ENCODE measurements at regions not wholly inside any gene's neighbourhood (a gene's known extent, or its start where the extent isn't known, plus 50 kb on each side); places are given as distances from the start of the nearest gene placed in this dataset.

GRCh38 chr12:111201036-111201435, 167.9 kb downstream of the PHETA1 start:
- H3K9ac ChIP-seq (ENCODE audit: low read depth, low read length), result no peak overlapping the region
- no peaks in the 10 kb centered on the region for H3K4me1 ChIP-seq (ENCODE audit: control insufficient read depth, insufficient read depth, low read length)
- H3K36me3 ChIP-seq (ENCODE audit: control insufficient read depth, insufficient read depth, low read length), result no peaks in the 10 kb centered on the region
- H3K4me3 ChIP-seq (ENCODE audit: low read depth, low read length), result no peak overlapping the region
- H3K27me3 ChIP-seq (ENCODE audit: control insufficient read depth, insufficient read depth, low read length), result no peaks in the 10 kb centered on the region
- H3K9me3 ChIP-seq (ENCODE audit: control insufficient read depth, insufficient read depth, low read length), result no peaks in the 10 kb centered on the region

- Histone ChIP-seq H3K4me3 (ENCODE audit: low read depth, low read length) (no peak overlapping the region), H3K36me3 (ENCODE audit: control insufficient read depth, insufficient read depth, low read length) (no peaks in the 10 kb centered on the region), H3K4me1 (ENCODE audit: control insufficient read depth, insufficient read depth, low read length) (peaks cover 5% of the 10 kb centered on the region), H3K9ac (ENCODE audit: low read depth, low read length) (no peak overlapping the region), H3K27me3 (ENCODE audit: control insufficient read depth, insufficient read depth, low read length) (no peaks in the 10 kb centered on the region), H3K9me3 (ENCODE audit: control insufficient read depth, insufficient read depth, low read length) (no peaks in the 10 kb centered on the region)
These were observed 171.4 kb downstream of the PHETA1 start for GRCh38 chr12:111197376-111197944.

- Histone ChIP-seq H3K4me1 (ENCODE audit: control insufficient read depth, insufficient read depth, low read length) (peaks cover 7% of the 10 kb centered on the region), H3K9ac (ENCODE audit: low read depth, low read length) (no peak overlapping the region), H3K27me3 (ENCODE audit: control insufficient read depth, insufficient read depth, low read length) (no peaks in the 10 kb centered on the region), H3K9me3 (ENCODE audit: control insufficient read depth, insufficient read depth, low read length) (no peaks in the 10 kb centered on the region), H3K4me3 (ENCODE audit: low read depth, low read length) (no peak overlapping the region), H3K36me3 (ENCODE audit: control insufficient read depth, insufficient read depth, low read length) (no peaks in the 10 kb centered on the region)
These were observed 172.4 kb downstream of the PHETA1 start for GRCh38 chr12:111196532-111196931.

GRCh38 chr12:111195316-111195715, 173.6 kb downstream of the PHETA1 start:
- Histone ChIP-seq H3K9ac (ENCODE audit: low read depth, low read length) (no peak overlapping the region), H3K4me3 (ENCODE audit: low read depth, low read length) (no peak overlapping the region), H3K9me3 (ENCODE audit: control insufficient read depth, insufficient read depth, low read length) (no peaks in the 10 kb centered on the region), H3K27me3 (ENCODE audit: control insufficient read depth, insufficient read depth, low read length) (no peaks in the 10 kb centered on the region), H3K4me1 (ENCODE audit: control insufficient read depth, insufficient read depth, low read length) (peaks cover 7% of the 10 kb centered on the region), H3K36me3 (ENCODE audit: control insufficient read depth, insufficient read depth, low read length) (no peaks in the 10 kb centered on the region)

- H3K27me3 ChIP-seq (ENCODE audit: control insufficient read depth, insufficient read depth, low read length), result no peaks in the 10 kb centered on the region
- peaks cover 7% of the 10 kb centered on the region for H3K4me1 ChIP-seq (ENCODE audit: control insufficient read depth, insufficient read depth, low read length)
- no peaks in the 10 kb centered on the region for H3K9me3 ChIP-seq (ENCODE audit: control insufficient read depth, insufficient read depth, low read length)
- no peak overlapping the region for H3K4me3 ChIP-seq (ENCODE audit: low read depth, low read length)
- no peaks in the 10 kb centered on the region for H3K36me3 ChIP-seq (ENCODE audit: control insufficient read depth, insufficient read depth, low read length)
- no peak overlapping the region for H3K9ac ChIP-seq (ENCODE audit: low read depth, low read length)
These were observed 174.2 kb downstream of the PHETA1 start for GRCh38 chr12:111194703-111195051.

GRCh38 chr12:111193977-111194702, 174.8 kb downstream of the PHETA1 start:
- Histone ChIP-seq H3K9me3 (ENCODE audit: control insufficient read depth, insufficient read depth, low read length) (no peaks in the 10 kb centered on the region), H3K27me3 (ENCODE audit: control insufficient read depth, insufficient read depth, low read length) (no peaks in the 10 kb centered on the region), H3K36me3 (ENCODE audit: control insufficient read depth, insufficient read depth, low read length) (no peaks in the 10 kb centered on the region), H3K4me3 (ENCODE audit: low read depth, low read length) (no peak overlapping the region), H3K9ac (ENCODE audit: low read depth, low read length) (no peak overlapping the region), H3K4me1 (ENCODE audit: control insufficient read depth, insufficient read depth, low read length) (peaks cover 7% of the 10 kb centered on the region)

- Histone ChIP-seq H3K36me3 (ENCODE audit: control insufficient read depth, insufficient read depth, low read length) (no peaks in the 10 kb centered on the region), H3K4me3 (ENCODE audit: low read depth, low read length) (no peak overlapping the region), H3K27me3 (ENCODE audit: control insufficient read depth, insufficient read depth, low read length) (no peaks in the 10 kb centered on the region), H3K4me1 (ENCODE audit: control insufficient read depth, insufficient read depth, low read length) (peaks cover 7% of the 10 kb centered on the region), H3K9ac (ENCODE audit: low read depth, low read length) (no peak overlapping the region), H3K9me3 (ENCODE audit: control insufficient read depth, insufficient read depth, low read length) (no peaks in the 10 kb centered on the region)
These were observed 175.4 kb downstream of the PHETA1 start for GRCh38 chr12:111193496-111193895.

GRCh38 chr12:111193067-111193466, 175.8 kb downstream of the PHETA1 start:
- Histone ChIP-seq H3K4me1 (ENCODE audit: control insufficient read depth, insufficient read depth, low read length) (peaks cover 7% of the 10 kb centered on the region), H3K27me3 (ENCODE audit: control insufficient read depth, insufficient read depth, low read length) (no peaks in the 10 kb centered on the region), H3K9me3 (ENCODE audit: control insufficient read depth, insufficient read depth, low read length) (no peaks in the 10 kb centered on the region), H3K9ac (ENCODE audit: low read depth, low read length) (no peak overlapping the region), H3K4me3 (ENCODE audit: low read depth, low read length) (no peak overlapping the region), H3K36me3 (ENCODE audit: control insufficient read depth, insufficient read depth, low read length) (no peaks in the 10 kb centered on the region)

- peaks cover 7% of the 10 kb centered on the region for H3K4me1 ChIP-seq (ENCODE audit: control insufficient read depth, insufficient read depth, low read length)
- no peaks in the 10 kb centered on the region for H3K9me3 ChIP-seq (ENCODE audit: control insufficient read depth, insufficient read depth, low read length)
These were observed 176.2 kb downstream of the PHETA1 start for GRCh38 chr12:111192647-111193046.

GRCh38 chr12:111190741-111191526, 178.0 kb downstream of the PHETA1 start:
- no peaks in the 10 kb centered on the region for H3K9me3 ChIP-seq (ENCODE audit: control insufficient read depth, insufficient read depth, low read length)
- H3K4me1 ChIP-seq (ENCODE audit: control insufficient read depth, insufficient read depth, low read length), result peaks cover 7% of the 10 kb centered on the region
- no peaks in the 10 kb centered on the region for H3K36me3 ChIP-seq (ENCODE audit: control insufficient read depth, insufficient read depth, low read length)
- no peak overlapping the region for H3K9ac ChIP-seq (ENCODE audit: low read depth, low read length)
- no peaks in the 10 kb centered on the region for H3K27me3 ChIP-seq (ENCODE audit: control insufficient read depth, insufficient read depth, low read length)
- no peak overlapping the region for H3K4me3 ChIP-seq (ENCODE audit: low read depth, low read length)

More at GRCh38 chr12:111192647-111193046, 176.2 kb downstream of the PHETA1 start:
- Histone ChIP-seq H3K36me3 (ENCODE audit: control insufficient read depth, insufficient read depth, low read length) (no peaks in the 10 kb centered on the region), H3K9ac (ENCODE audit: low read depth, low read length) (no peak overlapping the region), H3K27me3 (ENCODE audit: control insufficient read depth, insufficient read depth, low read length) (no peaks in the 10 kb centered on the region), H3K4me3 (ENCODE audit: low read depth, low read length) (no peak overlapping the region)

- H3K9ac ChIP-seq (ENCODE audit: low read depth, low read length), result no peak overlapping the region
- H3K27me3 ChIP-seq (ENCODE audit: control insufficient read depth, insufficient read depth, low read length), result no peaks in the 10 kb centered on the region
- H3K4me1 ChIP-seq (ENCODE audit: control insufficient read depth, insufficient read depth, low read length), result peaks cover 7% of the 10 kb centered on the region
- H3K36me3 ChIP-seq (ENCODE audit: control insufficient read depth, insufficient read depth, low read length), result no peaks in the 10 kb centered on the region
- H3K9me3 ChIP-seq (ENCODE audit: control insufficient read depth, insufficient read depth, low read length), result no peaks in the 10 kb centered on the region
- no peak overlapping the region for H3K4me3 ChIP-seq (ENCODE audit: low read depth, low read length)
These were observed 179.1 kb downstream of the PHETA1 start for GRCh38 chr12:111189792-111190191.

GRCh38 chr12:111188436-111188835, 180.5 kb downstream of the PHETA1 start:
- no peaks in the 10 kb centered on the region for H3K9me3 ChIP-seq (ENCODE audit: control insufficient read depth, insufficient read depth, low read length)
- H3K36me3 ChIP-seq (ENCODE audit: control insufficient read depth, insufficient read depth, low read length), result no peaks in the 10 kb centered on the region
- H3K4me1 ChIP-seq (ENCODE audit: control insufficient read depth, insufficient read depth, low read length), result peaks cover 5% of the 10 kb centered on the region
- H3K4me3 ChIP-seq (ENCODE audit: low read depth, low read length), result no peak overlapping the region
- no peaks in the 10 kb centered on the region for H3K27me3 ChIP-seq (ENCODE audit: control insufficient read depth, insufficient read depth, low read length)
- H3K9ac ChIP-seq (ENCODE audit: low read depth, low read length), result no peak overlapping the region

All from iPS-15b (cell line).